WTC11 (cell line): ENCODE measurements at regions not wholly inside any gene's neighbourhood (a gene's known extent, or its start where the extent isn't known, plus 50 kb on each side); places are given as distances from the start of the nearest gene placed in this dataset.

ENCODE experiments used
- ATAC-seq: fragments of 200-7000 bp; cut with Tn5 transposase; 2 replicates; pipeline ENCODE4 v1.10.0; 2021; ENCODE audit warnings: mild to moderate bottlenecking, moderate library complexity
- CTCF ChIA-PET: fragments of 300-600 bp; sonication (Branson Sonifier 250); formaldehyde crosslinking; loops from one replicate; lab custom pipeline; 2021; ENCODE audit warnings: antibody characterized with exemption; lab: Charles Lee
- POLR2A ChIA-PET: fragments of 350-600 bp; sonication (Branson Sonifier 250); formaldehyde crosslinking; loops from one replicate; lab custom pipeline; 2021; ENCODE audit warnings: antibody characterized with exemption; lab: Charles Lee
- DNase-seq: peaks from one replicate; pipeline ENCODE4 v3.0.0; 2021; ENCODE audit warnings: low spot score
- H3K27ac Mint-ChIP-seq: 2 replicates; pipeline ENCODE4 v1.8.0; 2021; ENCODE audit warnings: mixed read lengths
- H3K27me3 Mint-ChIP-seq: 2 replicates; pipeline ENCODE4 v1.8.0; 2021; ENCODE audit warnings: low read depth, mild to moderate bottlenecking, moderate library complexity, mixed read lengths
- H3K36me3 Mint-ChIP-seq: 2 replicates; pipeline ENCODE4 v1.8.0; 2021; ENCODE audit warnings: mixed read lengths
- H3K4me1 Mint-ChIP-seq: 2 replicates; pipeline ENCODE4 v1.8.0; 2022; ENCODE audit warnings: mixed read lengths
- H3K4me3 Mint-ChIP-seq: 2 replicates; pipeline ENCODE4 v1.8.0; 2021; ENCODE audit warnings: mild to moderate bottlenecking, moderate library complexity, mixed read lengths
- H3K9me3 Mint-ChIP-seq: 2 replicates; pipeline ENCODE4 v1.8.0; 2021; ENCODE audit warnings: mixed read lengths
- ATF1 ChIP-seq: sonication (generic); formaldehyde crosslinking; IDR thresholded peaks from 2 replicates; pipeline ENCODE4 v1.8.1; 2023; ENCODE audit warnings: mild to moderate bottlenecking, moderate library complexity, missing genetic modification reagents
- ATF2 ChIP-seq: sonication (generic); formaldehyde crosslinking; IDR thresholded peaks from 2 replicates; pipeline ENCODE4 v1.8.1; 2022; ENCODE audit warnings: low read depth, missing genetic modification reagents, borderline replicate concordance
- CREM ChIP-seq: sonication (generic); formaldehyde crosslinking; IDR thresholded peaks from 2 replicates; pipeline ENCODE4 v1.8.1; 2022; ENCODE audit warnings: mild to moderate bottlenecking, missing genetic modification reagents, moderate library complexity
- E2F1 ChIP-seq: sonication (generic); formaldehyde crosslinking; IDR thresholded peaks from 2 replicates; pipeline ENCODE4 v1.8.0; 2022; ENCODE audit warnings: mild to moderate bottlenecking, missing genetic modification reagents
- E2F4 ChIP-seq: sonication (generic); formaldehyde crosslinking; IDR thresholded peaks from 2 replicates; pipeline ENCODE4 v1.8.1; 2022; ENCODE audit warnings: low read depth, mild to moderate bottlenecking, moderate library complexity, missing genetic modification reagents, borderline replicate concordance
- ETV6 ChIP-seq: sonication (generic); formaldehyde crosslinking; IDR thresholded peaks from 2 replicates; pipeline ENCODE4 v1.8.1; 2022; ENCODE audit warnings: mild to moderate bottlenecking, missing genetic modification reagents
- GABPB1 ChIP-seq: sonication (generic); formaldehyde crosslinking; IDR thresholded peaks from 2 replicates; pipeline ENCODE4 v1.8.1; 2023; ENCODE audit warnings: mild to moderate bottlenecking, missing genetic modification reagents
- NFE2L1 ChIP-seq: sonication (generic); formaldehyde crosslinking; IDR thresholded peaks from 2 replicates; pipeline ENCODE4 v1.8.1; 2023; ENCODE audit warnings: missing genetic modification reagents
- NR1H2 ChIP-seq: sonication (generic); formaldehyde crosslinking; IDR thresholded peaks from 2 replicates; pipeline ENCODE4 v1.9.0; 2021; ENCODE audit warnings: mild to moderate bottlenecking, moderate library complexity, missing genetic modification reagents
- RELA ChIP-seq: sonication (generic); formaldehyde crosslinking; IDR thresholded peaks from 2 replicates; pipeline ENCODE4 v1.8.1; 2022; ENCODE audit warnings: missing genetic modification reagents, mild to moderate bottlenecking, borderline replicate concordance
- ZBTB21 ChIP-seq: sonication (generic); formaldehyde crosslinking; IDR thresholded peaks from 2 replicates; pipeline ENCODE4 v1.8.1; 2023; ENCODE audit warnings: mild to moderate bottlenecking, missing genetic modification reagents, borderline replicate concordance
- ZNF671 ChIP-seq: fragments of 250-450 bp; sonication (Bioruptor Pico); IDR thresholded peaks from 2 replicates; pipeline ENCODE4 v1.8.0; 2021; ENCODE audit warnings: mild to moderate bottlenecking
- TF ChIP-seq, protein P1 (sequence below): sonication (generic); formaldehyde crosslinking; conservative IDR thresholded peaks from 2 replicates; pipeline ENCODE4 v1.8.1; 2022; ENCODE audit warnings: mild to moderate bottlenecking, missing genetic modification reagents
- TF ChIP-seq, protein P2 (sequence below): sonication (generic); formaldehyde crosslinking; IDR thresholded peaks from 2 replicates; pipeline ENCODE4 v1.8.1; 2022; ENCODE audit warnings: missing genetic modification reagents, borderline replicate concordance
- TF ChIP-seq, protein P3 (sequence below): sonication (generic); formaldehyde crosslinking; IDR thresholded peaks from 2 replicates; pipeline ENCODE4 v1.8.0; 2023; ENCODE audit warnings: mild to moderate bottlenecking, missing genetic modification reagents

- H3K9me3 Mint-ChIP-seq: peaks cover 12% of the 10 kb centered on the region
- TF ChIP-seq RELA (CRISPR knock-in tag) (no peak), ZNF671 (CRISPR knock-in tag) (no peak), NFE2L1 (CRISPR knock-in tag) (no peak), NR1H2 (no peak), ETV6 (CRISPR knock-in tag) (no peak), ZBTB21 (CRISPR knock-in tag) (no peak), CREM (no peak)
- TF ChIP-seq, protein P1, sequence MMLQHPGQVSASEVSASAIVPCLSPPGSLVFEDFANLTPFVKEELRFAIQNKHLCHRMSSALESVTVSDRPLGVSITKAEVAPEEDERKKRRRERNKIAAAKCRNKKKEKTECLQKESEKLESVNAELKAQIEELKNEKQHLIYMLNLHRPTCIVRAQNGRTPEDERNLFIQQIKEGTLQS: no peak
- TF ChIP-seq, protein P2, sequence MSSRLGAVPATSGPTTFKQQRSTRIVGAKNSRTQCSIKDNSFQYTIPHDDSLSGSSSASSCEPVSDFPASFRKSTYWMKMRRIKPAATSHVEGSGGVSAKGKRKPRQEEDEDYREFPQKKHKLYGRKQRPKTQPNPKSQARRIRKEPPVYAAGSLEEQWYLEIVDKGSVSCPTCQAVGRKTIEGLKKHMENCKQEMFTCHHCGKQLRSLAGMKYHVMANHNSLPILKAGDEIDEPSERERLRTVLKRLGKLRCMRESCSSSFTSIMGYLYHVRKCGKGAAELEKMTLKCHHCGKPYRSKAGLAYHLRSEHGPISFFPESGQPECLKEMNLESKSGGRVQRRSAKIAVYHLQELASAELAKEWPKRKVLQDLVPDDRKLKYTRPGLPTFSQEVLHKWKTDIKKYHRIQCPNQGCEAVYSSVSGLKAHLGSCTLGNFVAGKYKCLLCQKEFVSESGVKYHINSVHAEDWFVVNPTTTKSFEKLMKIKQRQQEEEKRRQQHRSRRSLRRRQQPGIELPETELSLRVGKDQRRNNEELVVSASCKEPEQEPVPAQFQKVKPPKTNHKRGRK (CRISPR knock-in tag): no peak
- no peak overlapping the region for H3K4me3 Mint-ChIP-seq
- no peak overlapping the region for H3K27ac Mint-ChIP-seq
- peaks cover 18% of the 10 kb centered on the region for H3K4me1 Mint-ChIP-seq
- CTCF ChIA-PET: no interaction called here
- ATAC-seq (no peak), DNase-seq (no peak)
- POLR2A ChIA-PET: no interaction called here
- peaks cover 5% of the 10 kb centered on the region; the same call in 1 of the 2 replicates for H3K36me3 Mint-ChIP-seq
- no peaks in the 10 kb centered on the region; the same call in 1 of the 2 replicates for H3K27me3 Mint-ChIP-seq
These were observed 265.0 kb downstream of the ZNF608 start for GRCh38 chr5:124481419-124481818.

GRCh38 chr5:124480964-124481363, 265.5 kb downstream of the ZNF608 start:
- TF ChIP-seq E2F1 (CRISPR knock-in tag) (no peak), ATF2 (CRISPR knock-in tag) (no peak), ATF1 (CRISPR knock-in tag) (no peak), GABPB1 (CRISPR knock-in tag) (no peak), E2F4 (no peak)
- TF ChIP-seq, protein P3, sequence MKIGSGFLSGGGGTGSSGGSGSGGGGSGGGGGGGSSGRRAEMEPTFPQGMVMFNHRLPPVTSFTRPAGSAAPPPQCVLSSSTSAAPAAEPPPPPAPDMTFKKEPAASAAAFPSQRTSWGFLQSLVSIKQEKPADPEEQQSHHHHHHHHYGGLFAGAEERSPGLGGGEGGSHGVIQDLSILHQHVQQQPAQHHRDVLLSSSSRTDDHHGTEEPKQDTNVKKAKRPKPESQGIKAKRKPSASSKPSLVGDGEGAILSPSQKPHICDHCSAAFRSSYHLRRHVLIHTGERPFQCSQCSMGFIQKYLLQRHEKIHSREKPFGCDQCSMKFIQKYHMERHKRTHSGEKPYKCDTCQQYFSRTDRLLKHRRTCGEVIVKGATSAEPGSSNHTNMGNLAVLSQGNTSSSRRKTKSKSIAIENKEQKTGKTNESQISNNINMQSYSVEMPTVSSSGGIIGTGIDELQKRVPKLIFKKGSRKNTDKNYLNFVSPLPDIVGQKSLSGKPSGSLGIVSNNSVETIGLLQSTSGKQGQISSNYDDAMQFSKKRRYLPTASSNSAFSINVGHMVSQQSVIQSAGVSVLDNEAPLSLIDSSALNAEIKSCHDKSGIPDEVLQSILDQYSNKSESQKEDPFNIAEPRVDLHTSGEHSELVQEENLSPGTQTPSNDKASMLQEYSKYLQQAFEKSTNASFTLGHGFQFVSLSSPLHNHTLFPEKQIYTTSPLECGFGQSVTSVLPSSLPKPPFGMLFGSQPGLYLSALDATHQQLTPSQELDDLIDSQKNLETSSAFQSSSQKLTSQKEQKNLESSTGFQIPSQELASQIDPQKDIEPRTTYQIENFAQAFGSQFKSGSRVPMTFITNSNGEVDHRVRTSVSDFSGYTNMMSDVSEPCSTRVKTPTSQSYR (CRISPR knock-in tag): no peak
- H3K4me1 Mint-ChIP-seq: peaks cover 22% of the 10 kb centered on the region
- ATAC-seq: no peak
- H3K36me3 Mint-ChIP-seq: 0 out of 2 replicates have a peak, but pooled peaks cover 4% of the 10 kb centered on the region
- H3K27ac Mint-ChIP-seq: no peak overlapping the region
- CTCF ChIA-PET: no interaction called here
- no peak for DNase-seq
- no peaks in the 10 kb centered on the region for H3K27me3 Mint-ChIP-seq
- POLR2A ChIA-PET: no interaction called here
- no peak overlapping the region for H3K4me3 Mint-ChIP-seq
- peaks cover 11% of the 10 kb centered on the region for H3K9me3 Mint-ChIP-seq
